ENCODE measurements at regions not wholly inside any gene's neighbourhood (a gene's known extent, or its start where the extent isn't known, plus 50 kb on each side); places are given as distances from the start of the nearest gene placed in this dataset.

- POLR2A ChIA-PET = no interaction called here
- CTCF ChIA-PET = no interaction called here
- no peak for TF ChIP-seq FOXA1 (IDR thresholded peaks at IDR 0.05)
- no peak for DNase-seq (ENCODE audit: extremely low spot score)
Observed at GRCh38 chr2:174022431-174022830, 57.3 kb upstream of the SP3 start.

- TF ChIP-seq FOXM1 (IDR thresholded peaks at IDR 0.05; ENCODE audit: borderline replicate concordance) (no peak), HDGF (IDR thresholded peaks at IDR 0.05; ENCODE audit: borderline replicate concordance) (no peak), NFRKB (IDR thresholded peaks at IDR 0.05) (no peak), PKNOX1 (IDR thresholded peaks at IDR 0.05) (no peak), SP1 (IDR thresholded peaks at IDR 0.05) (no peak), LEF1 (IDR thresholded peaks at IDR 0.05; ENCODE audit: borderline replicate concordance) (no peak), TARDBP (IDR thresholded peaks at IDR 0.05) (no peak), ELF4 (IDR thresholded peaks at IDR 0.05) (no peak), FOXK2 (IDR thresholded peaks at IDR 0.05) (no peak), SUZ12 (IDR thresholded peaks at IDR 0.05) (no peak), BHLHE40 (IDR thresholded peaks at IDR 0.05; ENCODE audit: borderline replicate concordance) (no peak), CTBP1 (IDR thresholded peaks at IDR 0.05; ENCODE audit: borderline replicate concordance) (no peak), L3MBTL2 (conservative IDR thresholded peaks at IDR 0.05) (no peak), FOXA1 (IDR thresholded peaks at IDR 0.05) (no peak)
- DNase-seq (ENCODE audit: extremely low spot score) = no peak
- ChIA-PET CTCF (no interaction called here), POLR2A (no interaction called here)
Observed at GRCh38 chr2:174020926-174021662, 55.9 kb upstream of the SP3 start.

GRCh38 chr2:174020026-174020425 is 54.9 kb upstream of the SP3 start:
- ChIA-PET POLR2A (no interaction called here), CTCF (no interaction called here)
- no peak for DNase-seq (ENCODE audit: extremely low spot score)
- TF ChIP-seq FOXA1 (IDR thresholded peaks at IDR 0.05) (no peak), SUZ12 (IDR thresholded peaks at IDR 0.05) (no peak), SP1 (IDR thresholded peaks at IDR 0.05) (no peak), CTBP1 (IDR thresholded peaks at IDR 0.05; ENCODE audit: borderline replicate concordance) (no peak), FOXK2 (IDR thresholded peaks at IDR 0.05) (no peak), LEF1 (IDR thresholded peaks at IDR 0.05; ENCODE audit: borderline replicate concordance) (no peak), ZNF384 (IDR thresholded peaks at IDR 0.05) (no peak), L3MBTL2 (conservative IDR thresholded peaks at IDR 0.05) (no peak), PKNOX1 (IDR thresholded peaks at IDR 0.05) (no peak), ARNT (IDR thresholded peaks at IDR 0.05) (no peak), TARDBP (IDR thresholded peaks at IDR 0.05) (no peak)

- DNase-seq (ENCODE audit: extremely low spot score) = no peak
- POLR2A ChIA-PET = no interaction called here
- no peak for TF ChIP-seq FOXA1 (IDR thresholded peaks at IDR 0.05)
- no peak for TF ChIP-seq SUZ12 (IDR thresholded peaks at IDR 0.05)
- no peak for TF ChIP-seq ELF4 (IDR thresholded peaks at IDR 0.05)
- no peak for TF ChIP-seq SP1 (IDR thresholded peaks at IDR 0.05)
- no peak for TF ChIP-seq HDGF (IDR thresholded peaks at IDR 0.05; ENCODE audit: borderline replicate concordance)
- no peak for TF ChIP-seq L3MBTL2 (conservative IDR thresholded peaks at IDR 0.05)
- CTCF ChIA-PET = no interaction called here
Observed at GRCh38 chr2:174016447-174016846, 51.3 kb upstream of the SP3 start.

GRCh38 chr2:174015428-174015827 is 50.3 kb upstream of the SP3 start:
- ChIA-PET POLR2A (no interaction called here), CTCF (no interaction called here)
- TF ChIP-seq BHLHE40 (IDR thresholded peaks at IDR 0.05; ENCODE audit: borderline replicate concordance) (no peak), PKNOX1 (IDR thresholded peaks at IDR 0.05) (peak; percentile 33)
- no peak for DNase-seq (ENCODE audit: extremely low spot score)

Data from HEK293T (cell line).